DOHH2 (cell line): ENCODE measurements at regions not wholly inside any gene's neighbourhood (a gene's known extent, or its start where the extent isn't known, plus 50 kb on each side); places are given as distances from the start of the nearest gene placed in this dataset.

Source experiments
- CTCF ChIP-seq: fragments of 200-600 bp; sonication (generic); IDR thresholded peaks from one replicate; pipeline ENCODE4 v1.5.1; 2014; ENCODE audit warnings: antibody characterized with exemption, mild to moderate bottlenecking, low read depth, low read length; ENCODE audit not compliant: poor library complexity, severe bottlenecking
- EZH2phosphoT487 ChIP-seq: fragments of 200-600 bp; sonication (generic); IDR thresholded peaks from 2 replicates; pipeline ENCODE4 v1.6.1; 2017; ENCODE audit warnings: borderline replicate concordance, mild to moderate bottlenecking, antibody characterized with exemption, low read length, moderate library complexity, mixed read lengths

- TF ChIP-seq CTCF (no peak), EZH2phosphoT487 (no peak)
Observed at GRCh38 chr14:30507209-30507608, 51.7 kb upstream of the G2E3 start.
